WTC11 (cell line): ENCODE measurements at regions not wholly inside any gene's neighbourhood (a gene's known extent, or its start where the extent isn't known, plus 50 kb on each side); places are given as distances from the start of the nearest gene placed in this dataset.

Experiments used
- ATAC-seq: fragments of 200-7000 bp; cut with Tn5 transposase; 2 replicates; pipeline ENCODE4 v1.10.0; 2021; ENCODE audit warnings: mild to moderate bottlenecking, moderate library complexity
- CTCF ChIA-PET: fragments of 300-600 bp; sonication (Branson Sonifier 250); formaldehyde crosslinking; loops from one replicate; lab custom pipeline; 2021; ENCODE audit warnings: antibody characterized with exemption; lab: Charles Lee
- POLR2A ChIA-PET: fragments of 350-600 bp; sonication (Branson Sonifier 250); formaldehyde crosslinking; loops from one replicate; lab custom pipeline; 2021; ENCODE audit warnings: antibody characterized with exemption; lab: Charles Lee
- DNase-seq: peaks from one replicate; pipeline ENCODE4 v3.0.0; 2021; ENCODE audit warnings: low spot score
- H3K27ac Mint-ChIP-seq: 2 replicates; pipeline ENCODE4 v1.8.0; 2021; ENCODE audit warnings: mixed read lengths
- H3K27me3 Mint-ChIP-seq: 2 replicates; pipeline ENCODE4 v1.8.0; 2021; ENCODE audit warnings: low read depth, mild to moderate bottlenecking, moderate library complexity, mixed read lengths
- H3K36me3 Mint-ChIP-seq: 2 replicates; pipeline ENCODE4 v1.8.0; 2021; ENCODE audit warnings: mixed read lengths
- H3K4me1 Mint-ChIP-seq: 2 replicates; pipeline ENCODE4 v1.8.0; 2022; ENCODE audit warnings: mixed read lengths
- H3K4me3 Mint-ChIP-seq: 2 replicates; pipeline ENCODE4 v1.8.0; 2021; ENCODE audit warnings: mild to moderate bottlenecking, moderate library complexity, mixed read lengths
- H3K9me3 Mint-ChIP-seq: 2 replicates; pipeline ENCODE4 v1.8.0; 2021; ENCODE audit warnings: mixed read lengths
- ATF1 ChIP-seq: sonication (generic); formaldehyde crosslinking; IDR thresholded peaks from 2 replicates; pipeline ENCODE4 v1.8.1; 2023; ENCODE audit warnings: mild to moderate bottlenecking, moderate library complexity, missing genetic modification reagents
- CDX4 ChIP-seq: fragments of 250-450 bp; sonication (Bioruptor Pico); IDR thresholded peaks from 2 replicates; pipeline ENCODE4 v1.9.0; 2021; ENCODE audit warnings: moderate library complexity, mild to moderate bottlenecking, inconsistent platforms, borderline replicate concordance
- CREB1 ChIP-seq: sonication (generic); formaldehyde crosslinking; IDR thresholded peaks from 2 replicates; pipeline ENCODE4 v1.8.0; 2023; ENCODE audit warnings: mild to moderate bottlenecking, missing genetic modification reagents
- FOXP4 ChIP-seq: sonication (generic); formaldehyde crosslinking; IDR thresholded peaks from 2 replicates; pipeline ENCODE4 v1.8.0; 2022; ENCODE audit warnings: mild to moderate bottlenecking, missing genetic modification reagents
- HMGXB4 ChIP-seq: sonication (generic); formaldehyde crosslinking; IDR thresholded peaks from 2 replicates; pipeline ENCODE4 v1.8.1; 2023; ENCODE audit warnings: mild to moderate bottlenecking, moderate library complexity, missing genetic modification reagents
- NR2C2 ChIP-seq: sonication (generic); formaldehyde crosslinking; IDR thresholded peaks from 2 replicates; pipeline ENCODE4 v1.8.0; 2022; ENCODE audit warnings: mild to moderate bottlenecking, missing genetic modification reagents
- PREB ChIP-seq: sonication (generic); formaldehyde crosslinking; IDR thresholded peaks from 2 replicates; pipeline ENCODE4 v1.8.1; 2022; ENCODE audit warnings: mild to moderate bottlenecking, missing genetic modification reagents, moderate library complexity, borderline replicate concordance
- SMAD4 ChIP-seq: sonication (generic); formaldehyde crosslinking; IDR thresholded peaks from 2 replicates; pipeline ENCODE4 v1.8.0; 2022; ENCODE audit warnings: mild to moderate bottlenecking, missing genetic modification reagents
- ZBTB43 ChIP-seq: sonication (generic); formaldehyde crosslinking; IDR thresholded peaks from 2 replicates; pipeline ENCODE4 v1.8.1; 2023; ENCODE audit warnings: mild to moderate bottlenecking, missing genetic modification reagents
- ZNF425 ChIP-seq: fragments of 250-450 bp; sonication (Bioruptor Pico); conservative IDR thresholded peaks from 2 replicates; pipeline ENCODE4 v1.9.0; 2021; ENCODE audit warnings: mild to moderate bottlenecking
- ZSCAN18 ChIP-seq: fragments of 250-450 bp; sonication (Bioruptor Pico); IDR thresholded peaks from 2 replicates; pipeline ENCODE4 v2.1.2; 2022; ENCODE audit warnings: mild to moderate bottlenecking, moderate library complexity
- TF ChIP-seq, protein P1 (sequence below): sonication (generic); formaldehyde crosslinking; IDR thresholded peaks from 2 replicates; pipeline ENCODE4 v1.8.1; 2022; ENCODE audit warnings: low read depth, mild to moderate bottlenecking, moderate library complexity, missing genetic modification reagents, borderline replicate concordance
- TF ChIP-seq, protein P2 (sequence below): sonication (generic); formaldehyde crosslinking; IDR thresholded peaks from 2 replicates; pipeline ENCODE4 v1.8.1; 2023; ENCODE audit warnings: mild to moderate bottlenecking, missing genetic modification reagents, borderline replicate concordance
- TF ChIP-seq, protein P3 (sequence below): fragments of 200-600 bp; IDR thresholded peaks from 2 replicates; pipeline ENCODE4 v1.8.0; 2022; ENCODE audit warnings: antibody characterized with exemption
- TF ChIP-seq, protein P4 (sequence below): sonication (generic); formaldehyde crosslinking; IDR thresholded peaks from 2 replicates; pipeline ENCODE4 v1.8.0; 2023; ENCODE audit warnings: mild to moderate bottlenecking, missing genetic modification reagents

DNA sequence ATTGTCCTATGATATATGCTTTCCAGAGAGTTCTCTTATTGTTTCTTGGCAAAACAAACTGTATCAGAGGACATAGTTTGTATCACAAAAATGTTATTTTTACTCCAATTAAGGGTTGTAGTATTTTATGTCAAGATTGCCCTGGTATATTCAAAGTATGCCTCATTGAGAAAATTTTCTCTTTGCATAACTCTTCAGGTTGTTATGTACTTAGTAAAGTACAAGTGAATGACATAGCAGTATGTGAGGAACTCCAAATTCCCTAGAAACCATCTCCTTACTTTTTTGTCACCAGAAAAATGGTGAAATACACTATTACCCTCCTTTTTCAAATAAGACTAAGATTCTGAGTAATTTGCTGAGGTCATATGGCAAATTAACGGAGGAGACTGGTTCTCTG lies 355.3 kb downstream of the NFIB start:
- H3K27me3 Mint-ChIP-seq = no peaks in the 10 kb centered on the region
- ChIA-PET CTCF (no interaction called here), POLR2A (no interaction called here)
- DNase-seq (no peak), ATAC-seq (no peak)
- H3K27ac Mint-ChIP-seq = no peak overlapping the region
- H3K4me3 Mint-ChIP-seq = no peak overlapping the region
- H3K36me3 Mint-ChIP-seq = no peaks in the 10 kb centered on the region
- H3K4me1 Mint-ChIP-seq = peaks cover 37% of the 10 kb centered on the region
- no peaks in the 10 kb centered on the region for H3K9me3 Mint-ChIP-seq
- TF ChIP-seq CREB1 (CRISPR knock-in tag) = no peak
- no peak for TF ChIP-seq SMAD4 (CRISPR knock-in tag)
- TF ChIP-seq, protein P1, sequence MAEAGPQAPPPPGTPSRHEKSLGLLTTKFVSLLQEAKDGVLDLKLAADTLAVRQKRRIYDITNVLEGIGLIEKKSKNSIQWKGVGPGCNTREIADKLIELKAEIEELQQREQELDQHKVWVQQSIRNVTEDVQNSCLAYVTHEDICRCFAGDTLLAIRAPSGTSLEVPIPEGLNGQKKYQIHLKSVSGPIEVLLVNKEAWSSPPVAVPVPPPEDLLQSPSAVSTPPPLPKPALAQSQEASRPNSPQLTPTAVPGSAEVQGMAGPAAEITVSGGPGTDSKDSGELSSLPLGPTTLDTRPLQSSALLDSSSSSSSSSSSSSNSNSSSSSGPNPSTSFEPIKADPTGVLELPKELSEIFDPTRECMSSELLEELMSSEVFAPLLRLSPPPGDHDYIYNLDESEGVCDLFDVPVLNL (CRISPR knock-in tag) = no peak
- TF ChIP-seq, protein P2, sequence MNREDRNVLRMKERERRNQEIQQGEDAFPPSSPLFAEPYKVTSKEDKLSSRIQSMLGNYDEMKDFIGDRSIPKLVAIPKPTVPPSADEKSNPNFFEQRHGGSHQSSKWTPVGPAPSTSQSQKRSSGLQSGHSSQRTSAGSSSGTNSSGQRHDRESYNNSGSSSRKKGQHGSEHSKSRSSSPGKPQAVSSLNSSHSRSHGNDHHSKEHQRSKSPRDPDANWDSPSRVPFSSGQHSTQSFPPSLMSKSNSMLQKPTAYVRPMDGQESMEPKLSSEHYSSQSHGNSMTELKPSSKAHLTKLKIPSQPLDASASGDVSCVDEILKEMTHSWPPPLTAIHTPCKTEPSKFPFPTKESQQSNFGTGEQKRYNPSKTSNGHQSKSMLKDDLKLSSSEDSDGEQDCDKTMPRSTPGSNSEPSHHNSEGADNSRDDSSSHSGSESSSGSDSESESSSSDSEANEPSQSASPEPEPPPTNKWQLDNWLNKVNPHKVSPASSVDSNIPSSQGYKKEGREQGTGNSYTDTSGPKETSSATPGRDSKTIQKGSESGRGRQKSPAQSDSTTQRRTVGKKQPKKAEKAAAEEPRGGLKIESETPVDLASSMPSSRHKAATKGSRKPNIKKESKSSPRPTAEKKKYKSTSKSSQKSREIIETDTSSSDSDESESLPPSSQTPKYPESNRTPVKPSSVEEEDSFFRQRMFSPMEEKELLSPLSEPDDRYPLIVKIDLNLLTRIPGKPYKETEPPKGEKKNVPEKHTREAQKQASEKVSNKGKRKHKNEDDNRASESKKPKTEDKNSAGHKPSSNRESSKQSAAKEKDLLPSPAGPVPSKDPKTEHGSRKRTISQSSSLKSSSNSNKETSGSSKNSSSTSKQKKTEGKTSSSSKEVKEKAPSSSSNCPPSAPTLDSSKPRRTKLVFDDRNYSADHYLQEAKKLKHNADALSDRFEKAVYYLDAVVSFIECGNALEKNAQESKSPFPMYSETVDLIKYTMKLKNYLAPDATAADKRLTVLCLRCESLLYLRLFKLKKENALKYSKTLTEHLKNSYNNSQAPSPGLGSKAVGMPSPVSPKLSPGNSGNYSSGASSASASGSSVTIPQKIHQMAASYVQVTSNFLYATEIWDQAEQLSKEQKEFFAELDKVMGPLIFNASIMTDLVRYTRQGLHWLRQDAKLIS (CRISPR knock-in tag) = no peak
- TF ChIP-seq, protein P3, sequence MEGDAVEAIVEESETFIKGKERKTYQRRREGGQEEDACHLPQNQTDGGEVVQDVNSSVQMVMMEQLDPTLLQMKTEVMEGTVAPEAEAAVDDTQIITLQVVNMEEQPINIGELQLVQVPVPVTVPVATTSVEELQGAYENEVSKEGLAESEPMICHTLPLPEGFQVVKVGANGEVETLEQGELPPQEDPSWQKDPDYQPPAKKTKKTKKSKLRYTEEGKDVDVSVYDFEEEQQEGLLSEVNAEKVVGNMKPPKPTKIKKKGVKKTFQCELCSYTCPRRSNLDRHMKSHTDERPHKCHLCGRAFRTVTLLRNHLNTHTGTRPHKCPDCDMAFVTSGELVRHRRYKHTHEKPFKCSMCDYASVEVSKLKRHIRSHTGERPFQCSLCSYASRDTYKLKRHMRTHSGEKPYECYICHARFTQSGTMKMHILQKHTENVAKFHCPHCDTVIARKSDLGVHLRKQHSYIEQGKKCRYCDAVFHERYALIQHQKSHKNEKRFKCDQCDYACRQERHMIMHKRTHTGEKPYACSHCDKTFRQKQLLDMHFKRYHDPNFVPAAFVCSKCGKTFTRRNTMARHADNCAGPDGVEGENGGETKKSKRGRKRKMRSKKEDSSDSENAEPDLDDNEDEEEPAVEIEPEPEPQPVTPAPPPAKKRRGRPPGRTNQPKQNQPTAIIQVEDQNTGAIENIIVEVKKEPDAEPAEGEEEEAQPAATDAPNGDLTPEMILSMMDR = no peak
- no peak for TF ChIP-seq ZNF425 (CRISPR knock-in tag)
- TF ChIP-seq NR2C2 (CRISPR knock-in tag) = no peak
- no peak for TF ChIP-seq ZBTB43 (CRISPR knock-in tag)
- no peak for TF ChIP-seq FOXP4 (CRISPR knock-in tag)
- TF ChIP-seq CDX4 (CRISPR knock-in tag) = no peak
- TF ChIP-seq ZSCAN18 (CRISPR knock-in tag) = no peak
- TF ChIP-seq ATF1 = no peak
- no peak for TF ChIP-seq HMGXB4
- TF ChIP-seq, protein P4, sequence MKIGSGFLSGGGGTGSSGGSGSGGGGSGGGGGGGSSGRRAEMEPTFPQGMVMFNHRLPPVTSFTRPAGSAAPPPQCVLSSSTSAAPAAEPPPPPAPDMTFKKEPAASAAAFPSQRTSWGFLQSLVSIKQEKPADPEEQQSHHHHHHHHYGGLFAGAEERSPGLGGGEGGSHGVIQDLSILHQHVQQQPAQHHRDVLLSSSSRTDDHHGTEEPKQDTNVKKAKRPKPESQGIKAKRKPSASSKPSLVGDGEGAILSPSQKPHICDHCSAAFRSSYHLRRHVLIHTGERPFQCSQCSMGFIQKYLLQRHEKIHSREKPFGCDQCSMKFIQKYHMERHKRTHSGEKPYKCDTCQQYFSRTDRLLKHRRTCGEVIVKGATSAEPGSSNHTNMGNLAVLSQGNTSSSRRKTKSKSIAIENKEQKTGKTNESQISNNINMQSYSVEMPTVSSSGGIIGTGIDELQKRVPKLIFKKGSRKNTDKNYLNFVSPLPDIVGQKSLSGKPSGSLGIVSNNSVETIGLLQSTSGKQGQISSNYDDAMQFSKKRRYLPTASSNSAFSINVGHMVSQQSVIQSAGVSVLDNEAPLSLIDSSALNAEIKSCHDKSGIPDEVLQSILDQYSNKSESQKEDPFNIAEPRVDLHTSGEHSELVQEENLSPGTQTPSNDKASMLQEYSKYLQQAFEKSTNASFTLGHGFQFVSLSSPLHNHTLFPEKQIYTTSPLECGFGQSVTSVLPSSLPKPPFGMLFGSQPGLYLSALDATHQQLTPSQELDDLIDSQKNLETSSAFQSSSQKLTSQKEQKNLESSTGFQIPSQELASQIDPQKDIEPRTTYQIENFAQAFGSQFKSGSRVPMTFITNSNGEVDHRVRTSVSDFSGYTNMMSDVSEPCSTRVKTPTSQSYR (CRISPR knock-in tag) = no peak
- no peak for TF ChIP-seq PREB (CRISPR knock-in tag)
